LoVo (cell line): ENCODE measurements at regions not wholly inside any gene's neighbourhood (a gene's known extent, or its start where the extent isn't known, plus 50 kb on each side); places are given as distances from the start of the nearest gene placed in this dataset.

Source experiments
- DNase-seq: peaks from one replicate; pipeline ENCODE4 v3.0.0-alpha.2; 2016; ENCODE audit warnings: low spot score

GRCh38 chr4:89422441-89422990 lies 114.9 kb upstream of the GPRIN3 start:
- DNase-seq: no peak

GRCh38 chr4:89420507-89420906 lies 112.9 kb upstream of the GPRIN3 start:
- DNase-seq: no peak

- no peak for DNase-seq
Observed at GRCh38 chr4:89419111-89419695, 111.6 kb upstream of the GPRIN3 start.

GRCh38 chr4:89416960-89417359 lies 109.4 kb upstream of the GPRIN3 start:
- DNase-seq: peak; percentile 8

- DNase-seq: no peak
Observed at GRCh38 chr4:89413518-89413917, 105.9 kb upstream of the GPRIN3 start.

GRCh38 chr4:89411539-89412309 lies 104.1 kb upstream of the GPRIN3 start:
- no peak for DNase-seq

GRCh38 chr4:89410687-89411086 lies 103.1 kb upstream of the GPRIN3 start:
- DNase-seq: no peak

- peak; percentile 33 for DNase-seq
Observed at GRCh38 chr4:89404530-89404929, 96.9 kb upstream of the GPRIN3 start.

- no peak for DNase-seq
Observed at GRCh38 chr4:89403826-89404225, 96.2 kb upstream of the GPRIN3 start.

- DNase-seq: no peak
Observed at GRCh38 chr4:89400287-89401035, 92.9 kb upstream of the GPRIN3 start.

- no peak for DNase-seq
Observed at GRCh38 chr4:89398644-89399043, 91.0 kb upstream of the GPRIN3 start.

GRCh38 chr4:89398146-89398545 lies 90.5 kb upstream of the GPRIN3 start:
- no peak for DNase-seq

- peak; percentile 7 for DNase-seq
Observed at GRCh38 chr4:89397441-89397840, 89.8 kb upstream of the GPRIN3 start.

GRCh38 chr4:89382439-89382838 lies 74.8 kb upstream of the GPRIN3 start:
- DNase-seq: no peak

GRCh38 chr4:89380980-89381379 lies 73.4 kb upstream of the GPRIN3 start:
- no peak for DNase-seq

- no peak for DNase-seq
Observed at GRCh38 chr4:89379511-89380044, 72.0 kb upstream of the GPRIN3 start.

- DNase-seq: no peak
Observed at GRCh38 chr4:89373394-89373793, 65.8 kb upstream of the GPRIN3 start.

GRCh38 chr4:89371614-89372013 lies 64.0 kb upstream of the GPRIN3 start:
- no peak for DNase-seq

- no peak for DNase-seq
Observed at GRCh38 chr4:89369581-89369980, 62.0 kb upstream of the GPRIN3 start.

- no peak for DNase-seq
Observed at GRCh38 chr4:89368861-89369260, 61.3 kb upstream of the GPRIN3 start.

GRCh38 chr4:89365776-89366175 lies 58.2 kb upstream of the GPRIN3 start:
- DNase-seq: peak; percentile 18

- no peak for DNase-seq
Observed at GRCh38 chr4:89365375-89365774, 57.8 kb upstream of the GPRIN3 start.

- no peak for DNase-seq
Observed at GRCh38 chr4:89364541-89364940, 56.9 kb upstream of the GPRIN3 start.
